Esophagus squamous epithelium (tissue), 5 donors: ENCODE measurements at regions not wholly inside any gene's neighbourhood (a gene's known extent, or its start where the extent isn't known, plus 50 kb on each side); places are given as distances from the start of the nearest gene placed in this dataset.

Source experiments
- DNase-seq: peaks from one replicate; lab custom pipeline; 2025; lab: John Stamatoyannopoulos, UW
- H3K27ac ChIP-seq, 4 donors: fragments of 200-600 bp; sonication (generic); one replicate each; pipeline ENCODE4 v1.5.1; 2016 to 2019; ENCODE audit warnings: mild to moderate bottlenecking in 1 of 4
- H3K27me3 ChIP-seq, 4 donors: fragments of 200-600 bp; sonication (generic); 1 replicate in 3 of 4; 2 replicates in 1 of 4; pipeline versions ENCODE4 v1.5.1 to v1.6.0; 2017 to 2021; ENCODE audit warnings: antibody characterized with exemption in 1 of 4
- H3K36me3 ChIP-seq, 3 donors: fragments of 200-600 bp; sonication (generic); one replicate each; pipeline ENCODE4 v1.5.1; 2016 to 2019
- H3K4me1 ChIP-seq, 3 donors: fragments of 200-600 bp; sonication (generic); one replicate each; pipeline ENCODE4 v1.5.1; 2017 to 2019
- H3K4me3 ChIP-seq, 4 donors: fragments of 200-600 bp; sonication (generic); 1 replicate in 3 of 4; 2 replicates in 1 of 4; pipeline ENCODE4 v1.5.1; 2016 to 2019; ENCODE audit warnings: mild to moderate bottlenecking in 2 of 4, moderate library complexity in 1 of 4
- H3K9me3 ChIP-seq, 3 donors: fragments of 200-600 bp; sonication (generic); one replicate each; pipeline ENCODE4 v1.5.1; 2016 to 2019
- CTCF ChIP-seq, 6 experiments: fragments of 450-650 bp in 4 of 6; fragments of 200-600 bp in 2 of 6; sonication (generic) in 2 of 6; IDR thresholded peaks; one replicate each; pipeline ENCODE4 v1.5.1; 2016 to 2019; ENCODE audit warnings: antibody characterized with exemption in 6 of 6, mild to moderate bottlenecking in 4 of 6, moderate library complexity in 4 of 6
- POLR2A ChIP-seq, 4 donors: fragments of 450-650 bp; IDR thresholded peaks; one replicate each; pipeline ENCODE4 v1.6.1; 2017; ENCODE audit warnings: antibody characterized with exemption in 4 of 4, mild to moderate bottlenecking in 4 of 4, moderate library complexity in 3 of 4
- whole genome bisulfite sequencing, 2 donors: methylation state at CpG; one replicate each; pipeline ENCODE4 v1.1.5; 2018; 5-methylcytosine and 5-hydroxymethylcytosine counted together
- intact Hi-C: fragments of 100-400 bp; cut with DNase I; formaldehyde crosslinking; loops from one replicate; pipeline ENCODE4 v1.15.0; 2022
- donor health status: DM: yes; HTN: yes; CAD: no.

- WGBS, 2 donors = 75 to 84% methylated on average over 1 of the region's 1 CpG
- no peaks in the 10 kb centered on the region for H3K9me3 ChIP-seq
- no peak for DNase-seq
- TF ChIP-seq CTCF (IDR thresholded peaks at IDR 0.05) = no peak
- no peak for TF ChIP-seq POLR2A (IDR thresholded peaks at IDR 0.05)
- no peaks in the 10 kb centered on the region for H3K36me3 ChIP-seq
- no peak overlapping the region for H3K27ac ChIP-seq
- H3K4me3 ChIP-seq = no peak overlapping the region
- H3K27me3 ChIP-seq = no peaks in the 10 kb centered on the region
- no peaks in the 10 kb centered on the region for H3K4me1 ChIP-seq
- intact Hi-C loops = no loop called here
These were observed 580.4 kb upstream of the ZEB2 start for GRCh38 chr2:145100301-145100700.

GRCh38 chr2:145096582-145096981 is 576.7 kb upstream of the ZEB2 start:
- intact Hi-C loops = no loop called here
- Histone ChIP-seq H3K36me3 (no peaks in the 10 kb centered on the region), H3K9me3 (no peaks in the 10 kb centered on the region), H3K27ac (no peak overlapping the region), H3K4me3 (no peak overlapping the region), H3K4me1 (no peaks in the 10 kb centered on the region), H3K27me3 (no peaks in the 10 kb centered on the region)
- TF ChIP-seq POLR2A (IDR thresholded peaks at IDR 0.05) = no peak
- no peak for TF ChIP-seq CTCF (IDR thresholded peaks at IDR 0.05)
- no peak for DNase-seq

GRCh38 chr2:145095641-145096435 is 575.9 kb upstream of the ZEB2 start:
- no peak overlapping the region for H3K4me3 ChIP-seq
- intact Hi-C loops = no loop called here
- H3K27ac ChIP-seq = no peak overlapping the region
- 51 to 70% methylated on average over 3 of the region's 3 CpGs for WGBS, 2 donors
- no peaks in the 10 kb centered on the region for H3K4me1 ChIP-seq
- no peaks in the 10 kb centered on the region for H3K9me3 ChIP-seq
- no peak for DNase-seq
- no peaks in the 10 kb centered on the region for H3K36me3 ChIP-seq
- TF ChIP-seq CTCF (IDR thresholded peaks at IDR 0.05) (no peak), POLR2A (IDR thresholded peaks at IDR 0.05) (no peak)
- H3K27me3 ChIP-seq = no peaks in the 10 kb centered on the region

- H3K4me1 ChIP-seq = no peaks in the 10 kb centered on the region
- no peak for DNase-seq
- TF ChIP-seq CTCF (IDR thresholded peaks at IDR 0.05) (no peak), POLR2A (IDR thresholded peaks at IDR 0.05) (no peak)
- no peak overlapping the region for H3K27ac ChIP-seq
- intact Hi-C loops = no loop called here
- no peak overlapping the region for H3K4me3 ChIP-seq
- no peaks in the 10 kb centered on the region for H3K27me3 ChIP-seq
- H3K36me3 ChIP-seq = no peaks in the 10 kb centered on the region
- H3K9me3 ChIP-seq = no peaks in the 10 kb centered on the region
These were observed 574.5 kb upstream of the ZEB2 start for GRCh38 chr2:145094370-145094769.

- H3K27ac ChIP-seq = no peak overlapping the region
- intact Hi-C loops = no loop called here
- H3K9me3 ChIP-seq = no peaks in the 10 kb centered on the region
- no peak for DNase-seq
- no peak overlapping the region for H3K4me3 ChIP-seq
- H3K27me3 ChIP-seq = no peaks in the 10 kb centered on the region
- no peaks in the 10 kb centered on the region for H3K36me3 ChIP-seq
- TF ChIP-seq POLR2A (IDR thresholded peaks at IDR 0.05) (no peak), CTCF (IDR thresholded peaks at IDR 0.05) (no peak)
- H3K4me1 ChIP-seq = no peaks in the 10 kb centered on the region
These were observed 572.0 kb upstream of the ZEB2 start for GRCh38 chr2:145091967-145092366.
